PFSK-1 (cell line): ENCODE measurements at regions not wholly inside any gene's neighbourhood (a gene's known extent, or its start where the extent isn't known, plus 50 kb on each side); places are given as distances from the start of the nearest gene placed in this dataset.

ENCODE experiments used
- FOXP2 ChIP-seq: optimal IDR thresholded peaks from 2 replicates; pipeline ENCODE3; 2011; ENCODE audit warnings: borderline replicate concordance, control low read depth, inconsistent platforms; ENCODE audit not compliant: insufficient read depth; ENCODE audit errors: extremely low read length, extremely low read depth
- POLR2AphosphoS5 ChIP-seq: IDR thresholded peaks from 2 replicates; pipeline ENCODE4 v1.6.1; 2012; ENCODE audit warnings: low read depth, mild to moderate bottlenecking, control low read depth, low read length, moderate library complexity
- SIN3A ChIP-seq: IDR thresholded peaks from 2 replicates; pipeline ENCODE4 v1.6.1; 2012; ENCODE audit warnings: mild to moderate bottlenecking, low read length, moderate library complexity, borderline replicate concordance; ENCODE audit not compliant: insufficient read depth
- TAF1 ChIP-seq: IDR thresholded peaks from 2 replicates; pipeline ENCODE4 v1.6.1; 2012; ENCODE audit warnings: low read length, control low read depth, borderline replicate concordance; ENCODE audit not compliant: insufficient read depth
- TF ChIP-seq, protein P1 (sequence below), 2 experiments: IDR thresholded peaks; 2 replicates each; pipeline versions ENCODE4 v1.6.1 to v1.8.0; 2011 to 2012; ENCODE audit warnings: low read depth in 2 of 2, low read length in 2 of 2, control low read depth in 1 of 2, inconsistent platforms in 1 of 2, mild to moderate bottlenecking in 1 of 2, moderate library complexity in 1 of 2; ENCODE audit not compliant: insufficient read depth in 1 of 2

GRCh38 chr5:116858705-116859333, 284.2 kb upstream of the SEMA6A start:
- TF ChIP-seq POLR2AphosphoS5, result no peak
- no peak for TF ChIP-seq SIN3A
- TF ChIP-seq, protein P1, sequence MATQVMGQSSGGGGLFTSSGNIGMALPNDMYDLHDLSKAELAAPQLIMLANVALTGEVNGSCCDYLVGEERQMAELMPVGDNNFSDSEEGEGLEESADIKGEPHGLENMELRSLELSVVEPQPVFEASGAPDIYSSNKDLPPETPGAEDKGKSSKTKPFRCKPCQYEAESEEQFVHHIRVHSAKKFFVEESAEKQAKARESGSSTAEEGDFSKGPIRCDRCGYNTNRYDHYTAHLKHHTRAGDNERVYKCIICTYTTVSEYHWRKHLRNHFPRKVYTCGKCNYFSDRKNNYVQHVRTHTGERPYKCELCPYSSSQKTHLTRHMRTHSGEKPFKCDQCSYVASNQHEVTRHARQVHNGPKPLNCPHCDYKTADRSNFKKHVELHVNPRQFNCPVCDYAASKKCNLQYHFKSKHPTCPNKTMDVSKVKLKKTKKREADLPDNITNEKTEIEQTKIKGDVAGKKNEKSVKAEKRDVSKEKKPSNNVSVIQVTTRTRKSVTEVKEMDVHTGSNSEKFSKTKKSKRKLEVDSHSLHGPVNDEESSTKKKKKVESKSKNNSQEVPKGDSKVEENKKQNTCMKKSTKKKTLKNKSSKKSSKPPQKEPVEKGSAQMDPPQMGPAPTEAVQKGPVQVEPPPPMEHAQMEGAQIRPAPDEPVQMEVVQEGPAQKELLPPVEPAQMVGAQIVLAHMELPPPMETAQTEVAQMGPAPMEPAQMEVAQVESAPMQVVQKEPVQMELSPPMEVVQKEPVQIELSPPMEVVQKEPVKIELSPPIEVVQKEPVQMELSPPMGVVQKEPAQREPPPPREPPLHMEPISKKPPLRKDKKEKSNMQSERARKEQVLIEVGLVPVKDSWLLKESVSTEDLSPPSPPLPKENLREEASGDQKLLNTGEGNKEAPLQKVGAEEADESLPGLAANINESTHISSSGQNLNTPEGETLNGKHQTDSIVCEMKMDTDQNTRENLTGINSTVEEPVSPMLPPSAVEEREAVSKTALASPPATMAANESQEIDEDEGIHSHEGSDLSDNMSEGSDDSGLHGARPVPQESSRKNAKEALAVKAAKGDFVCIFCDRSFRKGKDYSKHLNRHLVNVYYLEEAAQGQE (IDR thresholded peaks at IDR 0.05; ENCODE audit: insufficient read depth in 1 of 2, low read depth in 2 of 2, low read length in 2 of 2), result no peak
- no peak for TF ChIP-seq TAF1
- TF ChIP-seq FOXP2, result no peak
